HCT116 (cell line): ENCODE measurements at regions not wholly inside any gene's neighbourhood (a gene's known extent, or its start where the extent isn't known, plus 50 kb on each side); places are given as distances from the start of the nearest gene placed in this dataset.

Experiments used
- ATAC-seq: fragments of 200-7000 bp; cut with Tn5 transposase; 2 replicates; pipeline ENCODE4 v1.9.1; 2020; ENCODE audit warnings: mild to moderate bottlenecking, moderate library complexity
- BruUV-seq: library from RNA; stranded (reverse); fragments of 400-500 nt; replicated peaks from 2 replicates; lab custom pipeline; 2021; lab: Mats Ljungman, UMichigan
- CTCF ChIA-PET: fragments of 300-600 bp; sonication (Branson Sonifier 250); formaldehyde crosslinking; loops from one replicate; lab custom pipeline; 2021; ENCODE audit warnings: antibody characterized with exemption; lab: Charles Lee
- POLR2A ChIA-PET: fragments of 300-600, 350-600 bp; sonication (Branson Sonifier 250); formaldehyde crosslinking; loops from one replicate; lab custom pipeline; 2021; ENCODE audit warnings: antibody characterized with exemption; lab: Charles Lee
- RAD21 ChIA-PET, 2 experiments: fragments of 300-600 bp; sonication (Branson Sonifier 250); formaldehyde crosslinking; loops; one replicate each; lab custom pipeline; 2023; ENCODE audit warnings: low total read pairs in 2 of 2; ENCODE audit not compliant: uncharacterized antibody in 2 of 2, unreplicated experiment in 2 of 2, low non-redundant PET in 1 of 2; lab: Charles Lee
- DNase-seq: peaks from one replicate; pipeline ENCODE4 v3.0.0-alpha.2; 2010; ENCODE audit warnings: low read depth, low spot score
- H2AFZ ChIP-seq: fragments of 200-600 bp; shearing (Covaris generic), sonication (generic); 2 replicates; pipeline ENCODE4 v1.6.1; 2017; ENCODE audit warnings: low read depth, mixed run types, mixed read lengths, antibody characterized with exemption, low read length; ENCODE audit not compliant: poor library complexity, severe bottlenecking
- H3K27ac ChIP-seq: 2 replicates; pipeline ENCODE4 v1.5.1; 2012; ENCODE audit warnings: low read depth, low read length
- H3K27me3 ChIP-seq: fragments of 200-600 bp; sonication (generic); 2 replicates; pipeline ENCODE4 v1.6.1; 2016; ENCODE audit warnings: mixed run types, low read length, mixed read lengths; ENCODE audit not compliant: insufficient read depth
- H3K36me3 ChIP-seq, 2 experiments: fragments of 200-500 bp in 1 of 2; fragments of 200-600 bp in 1 of 2; sonication (Bioruptor generic) in 1 of 2; sonication (generic) in 1 of 2; 2 replicates each; pipeline versions ENCODE4 v1.5.1 to v1.6.1; 2014 to 2016; ENCODE audit warnings: low read length in 2 of 2, inconsistent platforms in 1 of 2, mixed read lengths in 1 of 2, mixed run types in 1 of 2; ENCODE audit not compliant: insufficient read depth in 2 of 2, control insufficient read depth in 1 of 2
- H3K4me1 ChIP-seq, 2 experiments: fragments of 200-600 bp in 1 of 2; sonication (generic) in 1 of 2; 2 replicates each; pipeline versions ENCODE4 v1.5.1 to v1.6.1; 2012 to 2017; ENCODE audit warnings: low read length in 2 of 2, inconsistent platforms in 1 of 2, mild to moderate bottlenecking in 1 of 2, mixed read lengths in 1 of 2, mixed run types in 1 of 2, moderate library complexity in 1 of 2; ENCODE audit not compliant: insufficient read depth in 2 of 2, control insufficient read depth in 1 of 2
- H3K4me2 ChIP-seq: fragments of 200-600 bp; sonication (generic); 2 replicates; pipeline ENCODE4 v1.6.1; 2017; ENCODE audit warnings: mixed run types, low read length, mixed read lengths
- H3K4me3 ChIP-seq, 2 experiments: fragments of 200-600 bp in 1 of 2; sonication (generic) in 1 of 2; replicated peaks in 1 of 2; 2 replicates each; pipeline ENCODE4 v1.5.1; 2011 to 2016; ENCODE audit warnings: low read length in 2 of 2, control low read depth in 1 of 2, low read depth in 1 of 2, mild to moderate bottlenecking in 1 of 2, mixed read lengths in 1 of 2, mixed run types in 1 of 2
- H3K79me2 ChIP-seq: fragments of 200-600 bp; sonication (generic); 2 replicates; pipeline ENCODE4 v1.6.1; 2017; ENCODE audit warnings: mild to moderate bottlenecking, mixed run types, low read length, moderate library complexity, mixed read lengths; ENCODE audit not compliant: insufficient read depth
- H3K9ac ChIP-seq: fragments of 200-600 bp; sonication (generic); 2 replicates; pipeline ENCODE4 v1.6.1; 2016; ENCODE audit warnings: low read length, mixed read lengths
- H3K9me2 ChIP-seq: fragments of 200-600 bp; sonication (generic), shearing (Covaris generic); 2 replicates; pipeline ENCODE4 v1.6.1; 2017; ENCODE audit warnings: mixed run types, mild to moderate bottlenecking, moderate library complexity; ENCODE audit not compliant: insufficient read depth
- H3K9me3 ChIP-seq, 2 experiments: fragments of 200-500 bp in 1 of 2; fragments of 200-600 bp in 1 of 2; sonication (Bioruptor generic) in 1 of 2; sonication (generic) in 1 of 2; 2 replicates each; pipeline ENCODE4 v1.6.1; 2014 to 2017; ENCODE audit warnings: low read length in 2 of 2, mixed read lengths in 2 of 2, inconsistent platforms in 1 of 2, low read depth in 1 of 2, mild to moderate bottlenecking in 1 of 2, mixed run types in 1 of 2, moderate library complexity in 1 of 2; ENCODE audit not compliant: control insufficient read depth in 1 of 2, insufficient read depth in 1 of 2
- H4K20me1 ChIP-seq: fragments of 200-600 bp; sonication (generic), shearing (Covaris generic); 2 replicates; pipeline ENCODE4 v1.6.1; 2017; ENCODE audit warnings: mixed run types, mild to moderate bottlenecking, moderate library complexity; ENCODE audit not compliant: insufficient read depth
- CBX3 ChIP-seq: IDR thresholded peaks from 2 replicates; pipeline ENCODE4 v1.6.1; 2012; ENCODE audit warnings: low read depth
- CEBPB ChIP-seq: IDR thresholded peaks from 2 replicates; pipeline ENCODE4 v1.6.1; 2012; ENCODE audit warnings: low read depth
- EGR1 ChIP-seq: IDR thresholded peaks from 2 replicates; pipeline ENCODE4 v1.6.1; 2012; ENCODE audit warnings: low read depth
- ELF1 ChIP-seq: IDR thresholded peaks from 2 replicates; pipeline ENCODE4 v1.6.1; 2012; ENCODE audit warnings: low read depth, borderline replicate concordance
- EZH2 ChIP-seq: fragments of 200-600 bp; sonication (generic); IDR thresholded peaks from 2 replicates; pipeline ENCODE4 v1.6.1; 2017; ENCODE audit warnings: antibody characterized with exemption, mixed run types
- EZH2phosphoT487 ChIP-seq: fragments of 200-600 bp; IDR thresholded peaks from 2 replicates; pipeline ENCODE4 v1.6.1; 2018; ENCODE audit warnings: antibody characterized with exemption, borderline replicate concordance
- FOSL1 ChIP-seq: IDR thresholded peaks from 2 replicates; pipeline ENCODE4 v1.6.1; 2012; ENCODE audit warnings: low read depth
- POLR2AphosphoS5 ChIP-seq: IDR thresholded peaks from 2 replicates; pipeline ENCODE4 v1.6.1; 2011; ENCODE audit warnings: mild to moderate bottlenecking, low read depth, low read length, moderate library complexity
- RAD21 ChIP-seq: IDR thresholded peaks from 2 replicates; pipeline ENCODE4 v1.6.1; 2012; ENCODE audit warnings: low read depth, mild to moderate bottlenecking
- SIN3A ChIP-seq: IDR thresholded peaks from 2 replicates; pipeline ENCODE4 v1.6.1; 2012; ENCODE audit warnings: low read depth
- SRF ChIP-seq: IDR thresholded peaks from 2 replicates; pipeline ENCODE4 v1.6.1; 2012; ENCODE audit warnings: low read depth
- YY1 ChIP-seq: IDR thresholded peaks from 2 replicates; pipeline ENCODE4 v1.6.1; 2011; ENCODE audit warnings: low read length, low read depth, moderate library complexity, mild to moderate bottlenecking; ENCODE audit not compliant: insufficient replicate concordance; ENCODE audit errors: extremely low read depth
- ZFX ChIP-seq: fragments of 450-650 bp; IDR thresholded peaks from 2 replicates; pipeline ENCODE4 v1.6.1; 2017
- intact Hi-C: fragments of 100-400 bp; cut with micrococcal nuclease; formaldehyde crosslinking; loops from 2 replicates; pipeline ENCODE4 v1.10.0; 2022
- TF ChIP-seq, protein P1 (sequence below): IDR thresholded peaks from 2 replicates; pipeline ENCODE4 v1.6.1; 2012; ENCODE audit warnings: low read depth

DNA sequence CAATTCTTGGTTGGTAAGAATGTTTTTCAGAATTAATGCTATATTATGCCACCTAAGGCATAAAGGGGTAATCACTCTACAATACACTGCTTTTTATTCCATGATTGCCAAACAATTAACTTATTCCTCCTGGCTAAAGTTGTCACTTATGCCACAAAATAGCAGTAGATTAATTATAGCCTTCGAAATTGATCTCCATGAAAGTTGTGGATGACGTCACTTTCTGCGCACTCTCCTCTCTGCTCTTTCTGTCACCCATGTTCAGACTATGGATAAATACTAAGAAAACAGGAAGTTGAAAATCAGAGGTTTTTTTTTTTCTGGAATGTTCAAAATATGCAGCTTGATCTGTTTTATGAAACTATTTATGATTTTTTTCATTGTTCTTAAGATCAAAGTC, 790.1 kb upstream of the CNTN5 start:
- Histone ChIP-seq H3K79me2 (no peaks in the 10 kb centered on the region), H3K4me1 (no peaks in the 10 kb centered on the region), H3K4me3 (no peak overlapping the region), H3K9me2 (no peaks in the 10 kb centered on the region), H3K9me3 (peaks cover 10 to 17% of the 10 kb centered on the region in 2 experiments; a peak in 3 of 4 replicates), H3K4me2 (no peak overlapping the region), H3K36me3 (no peaks in the 10 kb centered on the region), H4K20me1 (no peaks in the 10 kb centered on the region; the same call in 1 of the 2 replicates), H3K27me3 (no peaks in the 10 kb centered on the region), H3K9ac (no peak overlapping the region), H2AFZ (no peak overlapping the region), H3K27ac (no peak overlapping the region)
- intact Hi-C loops = no loop called here
- TF ChIP-seq CEBPB = no peak
- TF ChIP-seq YY1 = no peak
- TF ChIP-seq FOSL1 = no peak
- no peak for TF ChIP-seq SIN3A
- no peak for TF ChIP-seq RAD21
- TF ChIP-seq, protein P1, sequence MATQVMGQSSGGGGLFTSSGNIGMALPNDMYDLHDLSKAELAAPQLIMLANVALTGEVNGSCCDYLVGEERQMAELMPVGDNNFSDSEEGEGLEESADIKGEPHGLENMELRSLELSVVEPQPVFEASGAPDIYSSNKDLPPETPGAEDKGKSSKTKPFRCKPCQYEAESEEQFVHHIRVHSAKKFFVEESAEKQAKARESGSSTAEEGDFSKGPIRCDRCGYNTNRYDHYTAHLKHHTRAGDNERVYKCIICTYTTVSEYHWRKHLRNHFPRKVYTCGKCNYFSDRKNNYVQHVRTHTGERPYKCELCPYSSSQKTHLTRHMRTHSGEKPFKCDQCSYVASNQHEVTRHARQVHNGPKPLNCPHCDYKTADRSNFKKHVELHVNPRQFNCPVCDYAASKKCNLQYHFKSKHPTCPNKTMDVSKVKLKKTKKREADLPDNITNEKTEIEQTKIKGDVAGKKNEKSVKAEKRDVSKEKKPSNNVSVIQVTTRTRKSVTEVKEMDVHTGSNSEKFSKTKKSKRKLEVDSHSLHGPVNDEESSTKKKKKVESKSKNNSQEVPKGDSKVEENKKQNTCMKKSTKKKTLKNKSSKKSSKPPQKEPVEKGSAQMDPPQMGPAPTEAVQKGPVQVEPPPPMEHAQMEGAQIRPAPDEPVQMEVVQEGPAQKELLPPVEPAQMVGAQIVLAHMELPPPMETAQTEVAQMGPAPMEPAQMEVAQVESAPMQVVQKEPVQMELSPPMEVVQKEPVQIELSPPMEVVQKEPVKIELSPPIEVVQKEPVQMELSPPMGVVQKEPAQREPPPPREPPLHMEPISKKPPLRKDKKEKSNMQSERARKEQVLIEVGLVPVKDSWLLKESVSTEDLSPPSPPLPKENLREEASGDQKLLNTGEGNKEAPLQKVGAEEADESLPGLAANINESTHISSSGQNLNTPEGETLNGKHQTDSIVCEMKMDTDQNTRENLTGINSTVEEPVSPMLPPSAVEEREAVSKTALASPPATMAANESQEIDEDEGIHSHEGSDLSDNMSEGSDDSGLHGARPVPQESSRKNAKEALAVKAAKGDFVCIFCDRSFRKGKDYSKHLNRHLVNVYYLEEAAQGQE = no peak
- TF ChIP-seq EZH2phosphoT487 = no peak
- no peak for TF ChIP-seq EZH2
- TF ChIP-seq SRF = no peak
- no peak for TF ChIP-seq EGR1
- TF ChIP-seq POLR2AphosphoS5 = no peak
- TF ChIP-seq ZFX = no peak
- TF ChIP-seq CBX3 = no peak
- no peak for TF ChIP-seq ELF1
- RAD21 ChIA-PET = no interaction called here
- no peak for ATAC-seq
- POLR2A ChIA-PET = no interaction called here
- no TSS peak for BruUV-seq
- CTCF ChIA-PET = no interaction called here
- DNase-seq = no peak
